ENCODE measurements at regions not wholly inside any gene's neighbourhood (a gene's known extent, or its start where the extent isn't known, plus 50 kb on each side); places are given as distances from the start of the nearest gene placed in this dataset.
A peak's percentile ranks its signal among the peaks of the same experiment; 100 is the strongest.

- Mint-ChIP-seq H3K4me3 (no peak overlapping the region), H3K9me3 (no peaks in the 10 kb centered on the region), H3K36me3 (ENCODE audit: low read depth) (no peaks in the 10 kb centered on the region), H3K27me3 (no peaks in the 10 kb centered on the region), H3K27ac (no peak overlapping the region), H3K4me1 (no peaks in the 10 kb centered on the region)
- DNase-seq (peak; percentile 44), ATAC-seq (ENCODE audit: low read depth) (peak; percentile 76)
- CTCF ChIA-PET: interaction anchor here (1.0 to 1.6 kb wide), 3 partner anchors 236 to 1564 kb away, joined by 3 to 5 read pairs (median 3); no protein-coding TSS in a partner anchor
- TF ChIP-seq CTCF (IDR thresholded peaks at IDR 0.05): peak; percentile 61
- POLR2A ChIA-PET: no interaction called here
- intact Hi-C loops (cut with micrococcal nuclease): loop anchor here (1.0 to 5.0 kb wide), 8 partner anchors 236 to 1564 kb away; no protein-coding TSS in a partner anchor
These were observed 392.7 kb upstream of the MAN1A1 start for GRCh38 chr6:119742188-119742803.

- CTCF ChIA-PET: interaction anchor here (1.3 to 1.7 kb wide), 2 partner anchors 10 to 19 kb away, joined by 3 read pairs; no protein-coding TSS in a partner anchor
- ATAC-seq (ENCODE audit: low read depth): no peak
- intact Hi-C loops (cut with micrococcal nuclease): loop anchor here (5.0 kb wide), 2 partner anchors 533 to 638 kb away; no protein-coding TSS in a partner anchor
- POLR2A ChIA-PET: no interaction called here
- H3K27ac Mint-ChIP-seq: no peak overlapping the region
- H3K4me1 Mint-ChIP-seq: no peaks in the 10 kb centered on the region
- no peaks in the 10 kb centered on the region for H3K36me3 Mint-ChIP-seq (ENCODE audit: low read depth)
- no peak overlapping the region for H3K4me3 Mint-ChIP-seq
- no peak for DNase-seq
- H3K27me3 Mint-ChIP-seq: peaks cover 5% of the 10 kb centered on the region
- H3K9me3 Mint-ChIP-seq: no peaks in the 10 kb centered on the region
- TF ChIP-seq CTCF (IDR thresholded peaks at IDR 0.05): no peak
These were observed 390.2 kb upstream of the MAN1A1 start for GRCh38 chr6:119739769-119740168.

GRCh38 chr6:119738425-119738824, 388.9 kb upstream of the MAN1A1 start:
- Mint-ChIP-seq H3K4me1 (no peaks in the 10 kb centered on the region), H3K27me3 (peaks cover 5% of the 10 kb centered on the region), H3K4me3 (no peak overlapping the region), H3K27ac (no peak overlapping the region), H3K9me3 (no peaks in the 10 kb centered on the region), H3K36me3 (ENCODE audit: low read depth) (no peaks in the 10 kb centered on the region)
- ChIA-PET POLR2A (interaction anchor here (0.8 kb wide), 1 partner anchor 395 kb away, joined by 3 read pairs; no protein-coding TSS in a partner anchor), CTCF (interaction anchor here (1.7 kb wide), 1 partner anchor 20 kb away, joined by 3 read pairs; no protein-coding TSS in a partner anchor)
- ATAC-seq (ENCODE audit: low read depth) (no peak), DNase-seq (no peak)
- TF ChIP-seq CTCF (IDR thresholded peaks at IDR 0.05): no peak
- intact Hi-C loops (cut with micrococcal nuclease): no loop called here

- no peaks in the 10 kb centered on the region for H3K9me3 Mint-ChIP-seq
- no peak for DNase-seq
- no peak overlapping the region for H3K27ac Mint-ChIP-seq
- H3K36me3 Mint-ChIP-seq (ENCODE audit: low read depth): no peaks in the 10 kb centered on the region
- H3K4me1 Mint-ChIP-seq: no peaks in the 10 kb centered on the region
- no peak for ATAC-seq (ENCODE audit: low read depth)
- peaks cover 5% of the 10 kb centered on the region for H3K27me3 Mint-ChIP-seq
- no peak for TF ChIP-seq CTCF (IDR thresholded peaks at IDR 0.05)
- no peak overlapping the region for H3K4me3 Mint-ChIP-seq
- intact Hi-C loops (cut with micrococcal nuclease): no loop called here
- ChIA-PET POLR2A (no interaction called here), CTCF (interaction anchor here (1.3 kb wide), 2 partner anchors 8 to 402 kb away, joined by 3 read pairs; no protein-coding TSS in a partner anchor)
These were observed 386.9 kb upstream of the MAN1A1 start for GRCh38 chr6:119736296-119737021.

- no peaks in the 10 kb centered on the region for H3K4me1 Mint-ChIP-seq
- intact Hi-C loops (cut with micrococcal nuclease): no loop called here
- H3K4me3 Mint-ChIP-seq: no peak overlapping the region
- no peaks in the 10 kb centered on the region for H3K36me3 Mint-ChIP-seq (ENCODE audit: low read depth)
- H3K27me3 Mint-ChIP-seq: peaks cover 5% of the 10 kb centered on the region
- H3K9me3 Mint-ChIP-seq: no peaks in the 10 kb centered on the region
- ChIA-PET CTCF (no interaction called here), POLR2A (no interaction called here)
- TF ChIP-seq CTCF (IDR thresholded peaks at IDR 0.05): no peak
- H3K27ac Mint-ChIP-seq: no peak overlapping the region
- no peak for ATAC-seq (ENCODE audit: low read depth)
- DNase-seq: no peak
These were observed 386.0 kb upstream of the MAN1A1 start for GRCh38 chr6:119735530-119735929.
